K562 (cell line): ENCODE measurements at regions not wholly inside any gene's neighbourhood (a gene's known extent, or its start where the extent isn't known, plus 50 kb on each side); places are given as distances from the start of the nearest gene placed in this dataset.

Experiments used
- ATAC-seq: fragments of 200-7000 bp; cut with Tn5 transposase; 3 replicates; pipeline ENCODE4 v1.9.1; 2020; ENCODE audit warnings: moderate library complexity
- BruUV-seq: library from RNA; stranded (reverse); fragments of 400-500 nt; replicated peaks from 2 replicates; lab custom pipeline; 2021; lab: Mats Ljungman, UMichigan
- CTCF ChIA-PET: fragments of 300-600 bp; formaldehyde crosslinking; extraction: SDS; loops from one replicate; lab custom pipeline; 2021; ENCODE audit warnings: low intra/inter-chr PET ratio; lab: Yijun Ruan, JAX
- POLR2A ChIA-PET: fragments of 300-600, 350-650 bp; sonication (Branson Sonifier 250); formaldehyde crosslinking; extraction: SDS; loops from one replicate; lab custom pipeline; 2021; ENCODE audit warnings: antibody characterized with exemption, inconsistent platforms; lab: Yijun Ruan, JAX
- DNase-seq, 4 experiments: peaks; one replicate each; pipeline versions ENCODE4 v3.0.0 to v3.0.0-alpha.2; 2011 to 2018; ENCODE audit warnings: low spot score in 3 of 4, mixed read lengths in 3 of 4; ENCODE audit errors: extremely low read depth in 1 of 4
- FAIRE-seq: peaks from 2 replicates; lab custom pipeline; 2011; peaks lifted over from hg19 to GRCh38; lab: Jason Lieb, UNC
- H2AFZ ChIP-seq: 2 replicates; pipeline ENCODE4 v1.6.0; 2011; ENCODE audit warnings: low read depth, low read length, control low read depth, inconsistent platforms
- H3K27ac ChIP-seq: fragments of 200-600 bp; 3 replicates; pipeline ENCODE4 v1.8.0; 2011; ENCODE audit warnings: low read depth, mild to moderate bottlenecking, control low read depth, inconsistent platforms, low read length, moderate library complexity, mixed read lengths; ENCODE audit errors: extremely low read depth
- H3K27me3 ChIP-seq, 2 experiments: fragments of 300-600 bp in 1 of 2; 2 replicates in 1 of 2; 3 replicates in 1 of 2; pipeline versions ENCODE4 v1.6.0 to v1.8.0; 2011; ENCODE audit warnings: inconsistent platforms in 2 of 2, low read length in 2 of 2, mild to moderate bottlenecking in 1 of 2, mixed read lengths in 1 of 2, moderate library complexity in 1 of 2; ENCODE audit not compliant: control insufficient read depth in 2 of 2, insufficient read depth in 2 of 2
- H3K36me3 ChIP-seq: fragments of 300-600 bp; 3 replicates; pipeline ENCODE4 v1.8.0; 2011; ENCODE audit warnings: mild to moderate bottlenecking, low read length, inconsistent platforms; ENCODE audit not compliant: control insufficient read depth, insufficient read depth
- H3K4me1 ChIP-seq, 2 experiments: fragments of 200-600 bp in 1 of 2; replicated peaks in 1 of 2; 2 replicates in 1 of 2; 3 replicates in 1 of 2; pipeline versions ENCODE4 v1.5.1 to v1.8.0; 2011; ENCODE audit warnings: inconsistent platforms in 2 of 2, low read length in 2 of 2, mild to moderate bottlenecking in 1 of 2, mixed read lengths in 1 of 2, moderate library complexity in 1 of 2; ENCODE audit not compliant: control insufficient read depth in 2 of 2, insufficient read depth in 2 of 2
- H3K4me2 ChIP-seq: 2 replicates; pipeline ENCODE4 v1.6.1; 2011; ENCODE audit warnings: low read length, control low read depth, inconsistent platforms, mixed read lengths; ENCODE audit not compliant: insufficient read depth
- H3K4me3 ChIP-seq: fragments of 200-600 bp; sonication (generic), shearing (Covaris generic); 2 replicates; pipeline ENCODE4 v1.5.1; 2016; ENCODE audit warnings: control low read depth, inconsistent platforms
- H3K79me2 ChIP-seq: fragments of 200-600 bp; 3 replicates; pipeline ENCODE4 v1.8.0; 2011; ENCODE audit warnings: low read length, inconsistent platforms; ENCODE audit not compliant: control insufficient read depth, insufficient read depth
- H3K9ac ChIP-seq, 2 experiments: 2 replicates each; pipeline versions ENCODE4 v1.6.0 to v1.6.1; 2011; ENCODE audit warnings: low read depth in 2 of 2, low read length in 2 of 2, control low read depth in 1 of 2, inconsistent platforms in 1 of 2, mild to moderate bottlenecking in 1 of 2, mixed read lengths in 1 of 2; ENCODE audit not compliant: insufficient read depth in 1 of 2
- H3K9me1 ChIP-seq: one replicate; pipeline ENCODE4 v1.6.0; 2011; ENCODE audit warnings: inconsistent platforms, mild to moderate bottlenecking, low read length, moderate library complexity; ENCODE audit not compliant: control insufficient read depth, insufficient read depth
- H3K9me3 ChIP-seq: replicated peaks from 2 replicates; pipeline ENCODE4 v1.5.1; 2011; ENCODE audit warnings: low read depth, low read length, inconsistent platforms; ENCODE audit not compliant: control insufficient read depth, insufficient read depth
- H4K20me1 ChIP-seq: replicated peaks from 2 replicates; pipeline ENCODE4 v1.6.1; 2011; ENCODE audit warnings: low read length, inconsistent platforms, mixed read lengths; ENCODE audit not compliant: control insufficient read depth, insufficient read depth
- CSDE1 ChIP-seq, 2 experiments: fragments of 450-650 bp; IDR thresholded peaks; 2 replicates each; pipeline ENCODE4 v1.6.1; 2016; ENCODE audit warnings: mild to moderate bottlenecking in 1 of 2
- ETV6 ChIP-seq, 3 experiments: fragments of 150-350 bp in 1 of 3; sonication (generic) in 1 of 3; formaldehyde crosslinking in 1 of 3; IDR thresholded peaks; 2 replicates each; pipeline versions ENCODE4 v1.6.1 to v1.8.0; 2014 to 2022; ENCODE audit warnings: borderline replicate concordance in 2 of 3, low read depth in 2 of 3, antibody characterized with exemption in 1 of 3, low read length in 1 of 3, mild to moderate bottlenecking in 1 of 3, missing genetic modification reagents in 1 of 3
- EWSR1 ChIP-seq: fragments of 450-650 bp; IDR thresholded peaks from 2 replicates; pipeline ENCODE4 v1.6.1; 2018; ENCODE audit warnings: borderline replicate concordance, mild to moderate bottlenecking, low read depth, moderate library complexity; ENCODE audit not compliant: partially characterized antibody
- HNRNPH1 ChIP-seq: fragments of 200-400 bp; formaldehyde crosslinking; optimal IDR thresholded peaks from 2 replicates; pipeline ENCODE3; 2017; ENCODE audit warnings: low read depth, mild to moderate bottlenecking, low read length, moderate library complexity
- MEIS2 ChIP-seq: fragments of 450-650 bp; IDR thresholded peaks from 2 replicates; pipeline ENCODE4 v1.6.1; 2014; ENCODE audit warnings: mild to moderate bottlenecking; ENCODE audit not compliant: partially characterized antibody
- PCBP1 ChIP-seq: fragments of 200-400 bp; formaldehyde crosslinking; IDR thresholded peaks from 2 replicates; pipeline ENCODE4 v1.6.1; 2018; ENCODE audit warnings: mild to moderate bottlenecking, low read depth, low read length; ENCODE audit not compliant: poor library complexity, severe bottlenecking
- RFX7 ChIP-seq: fragments of 250-450 bp; sonication (Bioruptor Pico); IDR thresholded peaks from 2 replicates; pipeline ENCODE4 v1.5.1; 2021; ENCODE audit warnings: mild to moderate bottlenecking
- SNRNP70 ChIP-seq: fragments of 200-400 bp; formaldehyde crosslinking; optimal IDR thresholded peaks from 2 replicates; pipeline ENCODE3; 2017; ENCODE audit warnings: low read depth, low read length
- STAT5A ChIP-seq: IDR thresholded peaks from 2 replicates; pipeline ENCODE4 v1.6.1; 2012; ENCODE audit warnings: low read length, inconsistent platforms, borderline replicate concordance
- USF2 ChIP-seq: sonication (generic); formaldehyde crosslinking; IDR thresholded peaks from 2 replicates; pipeline ENCODE4 v1.5.0; 2020; ENCODE audit warnings: missing genetic modification reagents
- ZNF12 ChIP-seq: sonication (generic); formaldehyde crosslinking; IDR thresholded peaks from 2 replicates; pipeline ENCODE4 v1.4.0; 2020; ENCODE audit warnings: mild to moderate bottlenecking, missing genetic modification reagents
- ZNF445 ChIP-seq: fragments of 250-450 bp; sonication (Bioruptor Pico); IDR thresholded peaks from 2 replicates; pipeline ENCODE4 v1.4.0; 2020; ENCODE audit warnings: low read depth, mild to moderate bottlenecking, moderate library complexity
- WGBS: fragments of 100-300 bp; shearing (Covaris generic); methylation state at CpG from one replicate; pipeline ENCODE4 v1.1.6; 2016; ENCODE audit warnings: low coverage, mixed read lengths; ENCODE audit not compliant: insufficient coverage; ENCODE audit errors: missing lambda C conversion rate; 5-methylcytosine and 5-hydroxymethylcytosine counted together
- in situ Hi-C: fragments of 300-500 bp; cut with MboI; formaldehyde crosslinking; loops from 4 replicates; pipeline ENCODE4 v1.15.0; 2018; ENCODE audit warnings: inconsistent platforms, mixed read lengths
- intact Hi-C: fragments of 100-400 bp; cut with micrococcal nuclease; formaldehyde crosslinking; loops from 2 replicates; pipeline ENCODE4 v1.14.2; 2022
- TF ChIP-seq, protein P1 (sequence below): fragments of 250-450 bp; sonication (Bioruptor Pico); IDR thresholded peaks from 2 replicates; pipeline ENCODE4 v1.8.0; 2022; ENCODE audit warnings: moderate library complexity, mild to moderate bottlenecking, inconsistent platforms
- TF ChIP-seq, protein P2 (sequence below): fragments of 450-650 bp; formaldehyde crosslinking; IDR thresholded peaks from 2 replicates; pipeline ENCODE4 v1.4.0; 2022; ENCODE audit warnings: missing genetic modification characterization
- TF ChIP-seq, protein P3 (sequence below), 3 experiments: fragments of 200-800 bp in 1 of 3; fragments of 250-450 bp in 1 of 3; fragments of 450-650 bp in 1 of 3; sonication (Bioruptor Pico) in 1 of 3; sonication (Bioruptor generic) in 1 of 3; formaldehyde crosslinking in 1 of 3; IDR thresholded peaks; 2 replicates each; pipeline versions ENCODE4 v1.6.1 to v1.8.0; 2016 to 2022; ENCODE audit warnings: mild to moderate bottlenecking in 2 of 3, missing genetic modification characterization in 2 of 3, missing compliant biosample characterization in 1 of 3, moderate library complexity in 1 of 3

GRCh38 chr18:73879328-73879727 lies 268.3 kb downstream of the FBXO15 start:
- H3K27ac ChIP-seq = no peak overlapping the region
- H3K9me3 ChIP-seq = no peaks in the 10 kb centered on the region
- intact Hi-C loops (no loop called here), in situ Hi-C loops (no loop called here)
- H3K27me3 ChIP-seq = no peaks in the 10 kb centered on the region
- H3K79me2 ChIP-seq = no peaks in the 10 kb centered on the region
- no peak overlapping the region for H3K4me2 ChIP-seq
- no peak for ATAC-seq
- 0% methylated on average over 1 of the region's 1 CpG for WGBS
- H3K9ac ChIP-seq = no peak overlapping the region
- DNase-seq = no peak
- POLR2A ChIA-PET = no interaction called here
- CTCF ChIA-PET = no interaction called here
- no peaks in the 10 kb centered on the region for H3K9me1 ChIP-seq
- H3K4me3 ChIP-seq = no peak overlapping the region
- H2AFZ ChIP-seq = no peak overlapping the region
- FAIRE-seq = no peak
- H3K4me1 ChIP-seq = no peaks in the 10 kb centered on the region
- no peaks in the 10 kb centered on the region for H3K36me3 ChIP-seq
- no peaks in the 10 kb centered on the region for H4K20me1 ChIP-seq
- no TSS peak for BruUV-seq
- TF ChIP-seq CSDE1 (IDR thresholded peaks at IDR 0.05) (no peak), HNRNPH1 (no peak), EWSR1 (no peak), SNRNP70 (no peak), USF2 (CRISPR knock-in tag) (no peak), PCBP1 (no peak), ZNF12 (CRISPR knock-in tag) (no peak), MEIS2 (no peak), ZNF445 (CRISPR knock-in tag) (no peak), STAT5A (no peak), RFX7 (CRISPR knock-in tag) (no peak), ETV6 (IDR thresholded peaks at IDR 0.05; ENCODE audit: borderline replicate concordance in 1 of 2, low read depth in 2 of 2, low read length in 1 of 2) (no peak), ETV6 (CRISPR knock-in tag; IDR thresholded peaks at IDR 0.05; ENCODE audit: borderline replicate concordance) (no peak)
- TF ChIP-seq, protein P1, sequence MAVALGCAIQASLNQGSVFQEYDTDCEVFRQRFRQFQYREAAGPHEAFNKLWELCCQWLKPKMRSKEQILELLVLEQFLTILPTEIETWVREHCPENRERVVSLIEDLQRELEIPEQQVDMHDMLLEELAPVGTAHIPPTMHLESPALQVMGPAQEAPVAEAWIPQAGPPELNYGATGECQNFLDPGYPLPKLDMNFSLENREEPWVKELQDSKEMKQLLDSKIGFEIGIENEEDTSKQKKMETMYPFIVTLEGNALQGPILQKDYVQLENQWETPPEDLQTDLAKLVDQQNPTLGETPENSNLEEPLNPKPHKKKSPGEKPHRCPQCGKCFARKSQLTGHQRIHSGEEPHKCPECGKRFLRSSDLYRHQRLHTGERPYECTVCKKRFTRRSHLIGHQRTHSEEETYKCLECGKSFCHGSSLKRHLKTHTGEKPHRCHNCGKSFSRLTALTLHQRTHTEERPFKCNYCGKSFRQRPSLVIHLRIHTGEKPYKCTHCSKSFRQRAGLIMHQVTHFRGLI (CRISPR knock-in tag) = no peak
- TF ChIP-seq, protein P2, sequence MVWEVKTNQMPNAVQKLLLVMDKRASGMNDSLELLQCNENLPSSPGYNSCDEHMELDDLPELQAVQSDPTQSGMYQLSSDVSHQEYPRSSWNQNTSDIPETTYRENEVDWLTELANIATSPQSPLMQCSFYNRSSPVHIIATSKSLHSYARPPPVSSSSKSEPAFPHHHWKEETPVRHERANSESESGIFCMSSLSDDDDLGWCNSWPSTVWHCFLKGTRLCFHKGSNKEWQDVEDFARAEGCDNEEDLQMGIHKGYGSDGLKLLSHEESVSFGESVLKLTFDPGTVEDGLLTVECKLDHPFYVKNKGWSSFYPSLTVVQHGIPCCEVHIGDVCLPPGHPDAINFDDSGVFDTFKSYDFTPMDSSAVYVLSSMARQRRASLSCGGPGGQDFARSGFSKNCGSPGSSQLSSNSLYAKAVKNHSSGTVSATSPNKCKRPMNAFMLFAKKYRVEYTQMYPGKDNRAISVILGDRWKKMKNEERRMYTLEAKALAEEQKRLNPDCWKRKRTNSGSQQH = no peak
- TF ChIP-seq, protein P3, sequence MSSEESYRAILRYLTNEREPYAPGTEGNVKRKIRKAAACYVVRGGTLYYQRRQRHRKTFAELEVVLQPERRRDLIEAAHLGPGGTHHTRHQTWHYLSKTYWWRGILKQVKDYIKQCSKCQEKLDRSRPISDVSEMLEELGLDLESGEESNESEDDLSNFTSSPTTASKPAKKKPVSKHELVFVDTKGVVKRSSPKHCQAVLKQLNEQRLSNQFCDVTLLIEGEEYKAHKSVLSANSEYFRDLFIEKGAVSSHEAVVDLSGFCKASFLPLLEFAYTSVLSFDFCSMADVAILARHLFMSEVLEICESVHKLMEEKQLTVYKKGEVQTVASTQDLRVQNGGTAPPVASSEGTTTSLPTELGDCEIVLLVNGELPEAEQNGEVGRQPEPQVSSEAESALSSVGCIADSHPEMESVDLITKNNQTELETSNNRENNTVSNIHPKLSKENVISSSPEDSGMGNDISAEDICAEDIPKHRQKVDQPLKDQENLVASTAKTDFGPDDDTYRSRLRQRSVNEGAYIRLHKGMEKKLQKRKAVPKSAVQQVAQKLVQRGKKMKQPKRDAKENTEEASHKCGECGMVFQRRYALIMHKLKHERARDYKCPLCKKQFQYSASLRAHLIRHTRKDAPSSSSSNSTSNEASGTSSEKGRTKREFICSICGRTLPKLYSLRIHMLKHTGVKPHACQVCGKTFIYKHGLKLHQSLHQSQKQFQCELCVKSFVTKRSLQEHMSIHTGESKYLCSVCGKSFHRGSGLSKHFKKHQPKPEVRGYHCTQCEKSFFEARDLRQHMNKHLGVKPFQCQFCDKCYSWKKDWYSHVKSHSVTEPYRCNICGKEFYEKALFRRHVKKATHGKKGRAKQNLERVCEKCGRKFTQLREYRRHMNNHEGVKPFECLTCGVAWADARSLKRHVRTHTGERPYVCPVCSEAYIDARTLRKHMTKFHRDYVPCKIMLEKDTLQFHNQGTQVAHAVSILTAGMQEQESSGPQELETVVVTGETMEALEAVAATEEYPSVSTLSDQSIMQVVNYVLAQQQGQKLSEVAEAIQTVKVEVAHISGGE (CRISPR knock-in tag; IDR thresholded peaks at IDR 0.05) = no peak
